GM12878 (cell line): ENCODE measurements at regions not wholly inside any gene's neighbourhood (a gene's known extent, or its start where the extent isn't known, plus 50 kb on each side); places are given as distances from the start of the nearest gene placed in this dataset.

Source experiments
- ATAC-seq: fragments of 200-7000 bp; cut with Tn5 transposase; 3 replicates; pipeline ENCODE4 v1.9.1; 2020; ENCODE audit warnings: mild to moderate bottlenecking, moderate library complexity
- BruUV-seq: library from RNA; stranded (reverse); fragments of 400-500 nt; replicated peaks from 2 replicates; lab custom pipeline; 2021; lab: Mats Ljungman, UMichigan
- CTCF ChIA-PET: fragments of 300-600 bp; sonication (Branson Sonifier 250); formaldehyde crosslinking; extraction: SDS; loops from one replicate; lab custom pipeline; 2021; ENCODE audit warnings: inconsistent platforms; lab: Yijun Ruan, JAX
- POLR2A ChIA-PET: fragments of 350-600 bp; formaldehyde crosslinking; extraction: SDS; loops from one replicate; lab custom pipeline; 2021; ENCODE audit warnings: inconsistent platforms; lab: Charles Lee
- RAD21 ChIA-PET: fragments of 300-600 bp; sonication (Branson Sonifier 250); formaldehyde crosslinking; loops from one replicate; lab custom pipeline; 2023; ENCODE audit warnings: antibody characterized with exemption; ENCODE audit not compliant: unreplicated experiment; lab: Charles Lee
- SMC1A ChIA-PET: fragments of 300-600 bp; sonication (Branson Sonifier 250); formaldehyde crosslinking; loops from one replicate; lab custom pipeline; 2023; ENCODE audit not compliant: unreplicated experiment, uncharacterized antibody; lab: Charles Lee
- DNase-seq: peaks from one replicate; pipeline ENCODE4 v3.0.0-alpha.2; 2011; ENCODE audit warnings: low read depth, low spot score
- FAIRE-seq: peaks from 3 replicates; lab custom pipeline; 2011; peaks lifted over from hg19 to GRCh38; lab: Jason Lieb, UNC
- H2AFZ ChIP-seq: 2 replicates; pipeline ENCODE4 v1.6.0; 2011; ENCODE audit warnings: low read depth, low read length, control low read depth; ENCODE audit not compliant: control insufficient read depth
- H3K27ac ChIP-seq: 2 replicates; pipeline ENCODE4 v1.5.1; 2011; ENCODE audit warnings: control low read depth; ENCODE audit not compliant: control insufficient read depth, insufficient read depth
- H3K27me3 ChIP-seq, 2 experiments: replicated peaks in 1 of 2; 2 replicates each; pipeline versions ENCODE4 v1.6.0 to v1.6.1; 2011; ENCODE audit warnings: low read length in 1 of 2; ENCODE audit not compliant: control insufficient read depth in 2 of 2, insufficient read depth in 2 of 2
- H3K36me3 ChIP-seq, 2 experiments: 2 replicates each; pipeline ENCODE4 v1.5.1; 2011; ENCODE audit warnings: low read length in 1 of 2; ENCODE audit not compliant: control insufficient read depth in 2 of 2, insufficient read depth in 2 of 2
- H3K4me1 ChIP-seq: 2 replicates; pipeline ENCODE4 v1.6.1; 2011; ENCODE audit warnings: mild to moderate bottlenecking, low read length, moderate library complexity, mixed read lengths; ENCODE audit not compliant: control insufficient read depth, insufficient read depth
- H3K4me2 ChIP-seq: 2 replicates; pipeline ENCODE4 v1.6.0; 2011; ENCODE audit warnings: control low read depth; ENCODE audit not compliant: control insufficient read depth, insufficient read depth
- H3K4me3 ChIP-seq: fragments of 200-600 bp; sonication (generic); 2 replicates; pipeline ENCODE4 v1.5.1; 2016
- H3K79me2 ChIP-seq: 2 replicates; pipeline ENCODE4 v1.6.0; 2011; ENCODE audit warnings: low read length; ENCODE audit not compliant: control insufficient read depth, insufficient read depth
- H3K9ac ChIP-seq: 2 replicates; pipeline ENCODE4 v1.8.0; 2011; ENCODE audit warnings: low read length, control low read depth, mixed read lengths; ENCODE audit not compliant: control insufficient read depth, insufficient read depth
- H3K9me3 ChIP-seq: replicated peaks from 3 replicates; pipeline ENCODE4 v1.5.1; 2011; ENCODE audit warnings: mild to moderate bottlenecking, low read length; ENCODE audit not compliant: control insufficient read depth, insufficient read depth
- H4K20me1 ChIP-seq: 2 replicates; pipeline ENCODE4 v1.6.0; 2011; ENCODE audit not compliant: control insufficient read depth, insufficient read depth
- CHD2 ChIP-seq: IDR thresholded peaks from 2 replicates; pipeline ENCODE4 v1.6.1; 2011; ENCODE audit warnings: low read depth, low read length, improper control_type of control experiment, borderline replicate concordance
- ETV6 ChIP-seq, 2 experiments: fragments of 450-650 bp in 1 of 2; IDR thresholded peaks in 1 of 2; conservative IDR thresholded peaks in 1 of 2; 2 replicates each; pipeline ENCODE4 v1.6.1; 2014; ENCODE audit warnings: antibody characterized with exemption in 1 of 2, borderline replicate concordance in 1 of 2, low read depth in 1 of 2, mild to moderate bottlenecking in 1 of 2, moderate library complexity in 1 of 2
- FOS ChIP-seq: IDR thresholded peaks from 3 replicates; pipeline ENCODE4 v1.6.1; 2011; ENCODE audit warnings: borderline replicate concordance; ENCODE audit not compliant: insufficient read length; ENCODE audit errors: extremely low read depth
- JUNB ChIP-seq: IDR thresholded peaks from 2 replicates; pipeline ENCODE4 v1.6.1; 2016; ENCODE audit warnings: antibody characterized with exemption, mild to moderate bottlenecking
- POU2F2 ChIP-seq: IDR thresholded peaks from 3 replicates; pipeline ENCODE4 v1.6.1; 2011; ENCODE audit warnings: low read depth, mild to moderate bottlenecking, low read length, borderline replicate concordance
- WGBS: methylation state at CpG from one replicate; pipeline ENCODE4 v1.1.6; 2016; ENCODE audit warnings: low lambda C conversion rate; ENCODE audit not compliant: insufficient replicate concordance, insufficient coverage; ENCODE audit errors: missing lambda C conversion rate; 5-methylcytosine and 5-hydroxymethylcytosine counted together
- in situ Hi-C: fragments of 300-500 bp; cut with MboI; formaldehyde crosslinking; loops from 9 replicates; pipeline ENCODE4 v1.14.3; 2018; ENCODE audit warnings: mixed read lengths
- intact Hi-C: fragments of 100-400 bp; cut with micrococcal nuclease; formaldehyde crosslinking; loops from one replicate; pipeline ENCODE4 v1.14.2; 2022; ENCODE audit not compliant: unreplicated experiment
- TF ChIP-seq, protein P1 (sequence below): fragments of 450-650 bp; IDR thresholded peaks from 2 replicates; pipeline ENCODE4 v1.6.1; 2017; ENCODE audit warnings: mild to moderate bottlenecking, low read depth, inconsistent platforms; ENCODE audit not compliant: poor library complexity, severe bottlenecking
- TF ChIP-seq, protein P2 (sequence below): fragments of 450-650 bp; formaldehyde crosslinking; IDR thresholded peaks from 2 replicates; pipeline ENCODE4 v1.4.0; 2020; ENCODE audit warnings: mild to moderate bottlenecking, moderate library complexity
- TF ChIP-seq, protein P3 (sequence below): fragments of 450-650 bp; formaldehyde crosslinking; IDR thresholded peaks from 2 replicates; pipeline ENCODE4 v1.5.0; 2022; ENCODE audit warnings: mild to moderate bottlenecking, missing genetic modification characterization
- TF ChIP-seq, protein P4 (sequence below): fragments of 450-650 bp; IDR thresholded peaks from 2 replicates; pipeline ENCODE4 v1.6.1; 2016; ENCODE audit warnings: mild to moderate bottlenecking, moderate library complexity, borderline replicate concordance

DNA sequence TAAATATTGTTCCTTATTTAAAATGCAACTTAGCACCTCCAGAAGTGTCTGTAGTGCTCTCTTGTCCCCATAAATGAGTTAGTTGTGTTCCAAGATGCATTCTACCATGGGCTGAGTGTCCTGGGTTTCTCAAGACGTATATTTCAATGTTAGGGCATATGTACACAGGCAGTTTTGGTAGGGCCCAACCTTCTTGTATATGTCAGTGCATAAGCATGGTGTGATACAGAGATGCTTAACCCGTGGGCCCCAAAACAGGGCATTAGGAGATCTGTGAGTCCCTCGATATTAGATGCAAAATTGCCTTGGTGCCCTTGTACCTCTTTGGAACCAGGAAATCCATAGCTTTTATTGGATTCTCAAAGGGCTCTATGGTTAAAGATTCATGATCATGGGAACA lies 91.5 kb upstream of the HIVEP1 start:
- Histone ChIP-seq H3K9ac (no peak overlapping the region), H3K79me2 (no peaks in the 10 kb centered on the region), H4K20me1 (no peaks in the 10 kb centered on the region), H3K4me2 (no peak overlapping the region), H3K4me1 (no peaks in the 10 kb centered on the region), H3K36me3 (no peaks in the 10 kb centered on the region), H3K27me3 (no peaks in the 10 kb centered on the region), H3K4me3 (no peak overlapping the region), H2AFZ (no peak overlapping the region), H3K27ac (no peak overlapping the region), H3K9me3 (no peaks in the 10 kb centered on the region)
- POLR2A ChIA-PET, result interaction anchor here (0.6 kb wide), 1 partner anchor 10 kb away, joined by 4 read pairs; no protein-coding TSS in a partner anchor
- SMC1A ChIA-PET, result interaction anchor here (0.9 to 1.9 kb wide), 3 partner anchors 14 to 71 kb away, joined by 3 to 6 read pairs (median 4); no protein-coding TSS in a partner anchor
- in situ Hi-C loops (no loop called here), intact Hi-C loops (no loop called here)
- DNase-seq, result no peak
- no peak for ATAC-seq
- CTCF ChIA-PET, result interaction anchor here (1.4 kb wide), 1 partner anchor 27 kb away, joined by 3 read pairs; no protein-coding TSS in a partner anchor
- BruUV-seq, result no TSS peak
- RAD21 ChIA-PET, result no interaction called here
- WGBS, result 55% methylated on average over 3 of the region's 3 CpGs
- no peak for FAIRE-seq
- no peak for TF ChIP-seq CHD2
- TF ChIP-seq, protein P1, sequence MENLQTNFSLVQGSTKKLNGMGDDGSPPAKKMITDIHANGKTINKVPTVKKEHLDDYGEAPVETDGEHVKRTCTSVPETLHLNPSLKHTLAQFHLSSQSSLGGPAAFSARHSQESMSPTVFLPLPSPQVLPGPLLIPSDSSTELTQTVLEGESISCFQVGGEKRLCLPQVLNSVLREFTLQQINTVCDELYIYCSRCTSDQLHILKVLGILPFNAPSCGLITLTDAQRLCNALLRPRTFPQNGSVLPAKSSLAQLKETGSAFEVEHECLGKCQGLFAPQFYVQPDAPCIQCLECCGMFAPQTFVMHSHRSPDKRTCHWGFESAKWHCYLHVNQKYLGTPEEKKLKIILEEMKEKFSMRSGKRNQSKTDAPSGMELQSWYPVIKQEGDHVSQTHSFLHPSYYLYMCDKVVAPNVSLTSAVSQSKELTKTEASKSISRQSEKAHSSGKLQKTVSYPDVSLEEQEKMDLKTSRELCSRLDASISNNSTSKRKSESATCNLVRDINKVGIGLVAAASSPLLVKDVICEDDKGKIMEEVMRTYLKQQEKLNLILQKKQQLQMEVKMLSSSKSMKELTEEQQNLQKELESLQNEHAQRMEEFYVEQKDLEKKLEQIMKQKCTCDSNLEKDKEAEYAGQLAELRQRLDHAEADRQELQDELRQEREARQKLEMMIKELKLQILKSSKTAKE, result no peak
- no peak for TF ChIP-seq POU2F2
- TF ChIP-seq, protein P2, sequence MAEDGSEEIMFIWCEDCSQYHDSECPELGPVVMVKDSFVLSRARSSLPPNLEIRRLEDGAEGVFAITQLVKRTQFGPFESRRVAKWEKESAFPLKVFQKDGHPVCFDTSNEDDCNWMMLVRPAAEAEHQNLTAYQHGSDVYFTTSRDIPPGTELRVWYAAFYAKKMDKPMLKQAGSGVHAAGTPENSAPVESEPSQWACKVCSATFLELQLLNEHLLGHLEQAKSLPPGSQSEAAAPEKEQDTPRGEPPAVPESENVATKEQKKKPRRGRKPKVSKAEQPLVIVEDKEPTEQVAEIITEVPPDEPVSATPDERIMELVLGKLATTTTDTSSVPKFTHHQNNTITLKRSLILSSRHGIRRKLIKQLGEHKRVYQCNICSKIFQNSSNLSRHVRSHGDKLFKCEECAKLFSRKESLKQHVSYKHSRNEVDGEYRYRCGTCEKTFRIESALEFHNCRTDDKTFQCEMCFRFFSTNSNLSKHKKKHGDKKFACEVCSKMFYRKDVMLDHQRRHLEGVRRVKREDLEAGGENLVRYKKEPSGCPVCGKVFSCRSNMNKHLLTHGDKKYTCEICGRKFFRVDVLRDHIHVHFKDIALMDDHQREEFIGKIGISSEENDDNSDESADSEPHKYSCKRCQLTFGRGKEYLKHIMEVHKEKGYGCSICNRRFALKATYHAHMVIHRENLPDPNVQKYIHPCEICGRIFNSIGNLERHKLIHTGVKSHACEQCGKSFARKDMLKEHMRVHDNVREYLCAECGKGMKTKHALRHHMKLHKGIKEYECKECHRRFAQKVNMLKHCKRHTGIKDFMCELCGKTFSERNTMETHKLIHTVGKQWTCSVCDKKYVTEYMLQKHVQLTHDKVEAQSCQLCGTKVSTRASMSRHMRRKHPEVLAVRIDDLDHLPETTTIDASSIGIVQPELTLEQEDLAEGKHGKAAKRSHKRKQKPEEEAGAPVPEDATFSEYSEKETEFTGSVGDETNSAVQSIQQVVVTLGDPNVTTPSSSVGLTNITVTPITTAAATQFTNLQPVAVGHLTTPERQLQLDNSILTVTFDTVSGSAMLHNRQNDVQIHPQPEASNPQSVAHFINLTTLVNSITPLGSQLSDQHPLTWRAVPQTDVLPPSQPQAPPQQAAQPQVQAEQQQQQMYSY (CRISPR knock-in tag), result no peak
- TF ChIP-seq ETV6 (conservative IDR thresholded peaks at IDR 0.05 in 1 of 2, IDR thresholded peaks at IDR 0.05 in 1 of 2; ENCODE audit: borderline replicate concordance in 1 of 2, low read depth in 1 of 2), result no peak
- TF ChIP-seq JUNB, result no peak
- TF ChIP-seq, protein P3, sequence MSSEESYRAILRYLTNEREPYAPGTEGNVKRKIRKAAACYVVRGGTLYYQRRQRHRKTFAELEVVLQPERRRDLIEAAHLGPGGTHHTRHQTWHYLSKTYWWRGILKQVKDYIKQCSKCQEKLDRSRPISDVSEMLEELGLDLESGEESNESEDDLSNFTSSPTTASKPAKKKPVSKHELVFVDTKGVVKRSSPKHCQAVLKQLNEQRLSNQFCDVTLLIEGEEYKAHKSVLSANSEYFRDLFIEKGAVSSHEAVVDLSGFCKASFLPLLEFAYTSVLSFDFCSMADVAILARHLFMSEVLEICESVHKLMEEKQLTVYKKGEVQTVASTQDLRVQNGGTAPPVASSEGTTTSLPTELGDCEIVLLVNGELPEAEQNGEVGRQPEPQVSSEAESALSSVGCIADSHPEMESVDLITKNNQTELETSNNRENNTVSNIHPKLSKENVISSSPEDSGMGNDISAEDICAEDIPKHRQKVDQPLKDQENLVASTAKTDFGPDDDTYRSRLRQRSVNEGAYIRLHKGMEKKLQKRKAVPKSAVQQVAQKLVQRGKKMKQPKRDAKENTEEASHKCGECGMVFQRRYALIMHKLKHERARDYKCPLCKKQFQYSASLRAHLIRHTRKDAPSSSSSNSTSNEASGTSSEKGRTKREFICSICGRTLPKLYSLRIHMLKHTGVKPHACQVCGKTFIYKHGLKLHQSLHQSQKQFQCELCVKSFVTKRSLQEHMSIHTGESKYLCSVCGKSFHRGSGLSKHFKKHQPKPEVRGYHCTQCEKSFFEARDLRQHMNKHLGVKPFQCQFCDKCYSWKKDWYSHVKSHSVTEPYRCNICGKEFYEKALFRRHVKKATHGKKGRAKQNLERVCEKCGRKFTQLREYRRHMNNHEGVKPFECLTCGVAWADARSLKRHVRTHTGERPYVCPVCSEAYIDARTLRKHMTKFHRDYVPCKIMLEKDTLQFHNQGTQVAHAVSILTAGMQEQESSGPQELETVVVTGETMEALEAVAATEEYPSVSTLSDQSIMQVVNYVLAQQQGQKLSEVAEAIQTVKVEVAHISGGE, result no peak
- TF ChIP-seq FOS, result no peak
- TF ChIP-seq, protein P4, sequence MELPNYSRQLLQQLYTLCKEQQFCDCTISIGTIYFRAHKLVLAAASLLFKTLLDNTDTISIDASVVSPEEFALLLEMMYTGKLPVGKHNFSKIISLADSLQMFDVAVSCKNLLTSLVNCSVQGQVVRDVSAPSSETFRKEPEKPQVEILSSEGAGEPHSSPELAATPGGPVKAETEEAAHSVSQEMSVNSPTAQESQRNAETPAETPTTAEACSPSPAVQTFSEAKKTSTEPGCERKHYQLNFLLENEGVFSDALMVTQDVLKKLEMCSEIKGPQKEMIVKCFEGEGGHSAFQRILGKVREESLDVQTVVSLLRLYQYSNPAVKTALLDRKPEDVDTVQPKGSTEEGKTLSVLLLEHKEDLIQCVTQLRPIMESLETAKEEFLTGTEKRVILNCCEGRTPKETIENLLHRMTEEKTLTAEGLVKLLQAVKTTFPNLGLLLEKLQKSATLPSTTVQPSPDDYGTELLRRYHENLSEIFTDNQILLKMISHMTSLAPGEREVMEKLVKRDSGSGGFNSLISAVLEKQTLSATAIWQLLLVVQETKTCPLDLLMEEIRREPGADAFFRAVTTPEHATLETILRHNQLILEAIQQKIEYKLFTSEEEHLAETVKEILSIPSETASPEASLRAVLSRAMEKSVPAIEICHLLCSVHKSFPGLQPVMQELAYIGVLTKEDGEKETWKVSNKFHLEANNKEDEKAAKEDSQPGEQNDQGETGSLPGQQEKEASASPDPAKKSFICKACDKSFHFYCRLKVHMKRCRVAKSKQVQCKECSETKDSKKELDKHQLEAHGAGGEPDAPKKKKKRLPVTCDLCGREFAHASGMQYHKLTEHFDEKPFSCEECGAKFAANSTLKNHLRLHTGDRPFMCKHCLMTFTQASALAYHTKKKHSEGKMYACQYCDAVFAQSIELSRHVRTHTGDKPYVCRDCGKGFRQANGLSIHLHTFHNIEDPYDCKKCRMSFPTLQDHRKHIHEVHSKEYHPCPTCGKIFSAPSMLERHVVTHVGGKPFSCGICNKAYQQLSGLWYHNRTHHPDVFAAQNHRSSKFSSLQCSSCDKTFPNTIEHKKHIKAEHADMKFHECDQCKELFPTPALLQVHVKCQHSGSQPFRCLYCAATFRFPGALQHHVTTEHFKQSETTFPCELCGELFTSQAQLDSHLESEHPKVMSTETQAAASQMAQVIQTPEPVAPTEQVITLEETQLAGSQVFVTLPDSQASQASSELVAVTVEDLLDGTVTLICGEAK, result no peak
